ENCODE measurements at regions not wholly inside any gene's neighbourhood (a gene's known extent, or its start where the extent isn't known, plus 50 kb on each side); places are given as distances from the start of the nearest gene placed in this dataset.

GRCh38 chr6:23441808-23442461 lies 684.1 kb upstream of the NRSN1 start:
- no peak overlapping the region for H3K27ac ChIP-seq
- TF ChIP-seq CTCF (conservative IDR thresholded peaks at IDR 0.05) (no peak), ZFX (IDR thresholded peaks at IDR 0.05) (no peak)

GRCh38 chr6:23445157-23445710 lies 680.8 kb upstream of the NRSN1 start:
- TF ChIP-seq ZFX (IDR thresholded peaks at IDR 0.05) (no peak), CTCF (conservative IDR thresholded peaks at IDR 0.05) (no peak)
- H3K27ac ChIP-seq: no peak overlapping the region

GRCh38 chr6:23446469-23446967 lies 679.5 kb upstream of the NRSN1 start:
- TF ChIP-seq CTCF (conservative IDR thresholded peaks at IDR 0.05) (peak; percentile 81), ZFX (IDR thresholded peaks at IDR 0.05) (no peak)

GRCh38 chr6:23447731-23448130 lies 678.3 kb upstream of the NRSN1 start:
- H3K27ac ChIP-seq: no peak overlapping the region
- TF ChIP-seq CTCF (conservative IDR thresholded peaks at IDR 0.05) (no peak), ZFX (IDR thresholded peaks at IDR 0.05) (no peak)

More at GRCh38 chr6:23446469-23446967, 679.5 kb upstream of the NRSN1 start:
- no peak overlapping the region for H3K27ac ChIP-seq

GRCh38 chr6:23448281-23448680 lies 677.7 kb upstream of the NRSN1 start:
- TF ChIP-seq CTCF (conservative IDR thresholded peaks at IDR 0.05) (no peak), ZFX (IDR thresholded peaks at IDR 0.05) (no peak)
- H3K27ac ChIP-seq: no peak overlapping the region

GRCh38 chr6:23454080-23454976 lies 671.7 kb upstream of the NRSN1 start:
- TF ChIP-seq ZFX (IDR thresholded peaks at IDR 0.05) (no peak), CTCF (conservative IDR thresholded peaks at IDR 0.05) (no peak)
- no peak overlapping the region for H3K27ac ChIP-seq

GRCh38 chr6:23455754-23456153 lies 670.3 kb upstream of the NRSN1 start:
- TF ChIP-seq CTCF (conservative IDR thresholded peaks at IDR 0.05) (no peak), ZFX (IDR thresholded peaks at IDR 0.05) (no peak)
- H3K27ac ChIP-seq: no peak overlapping the region
